ENCODE measurements at regions not wholly inside any gene's neighbourhood (a gene's known extent, or its start where the extent isn't known, plus 50 kb on each side); places are given as distances from the start of the nearest gene placed in this dataset.

- DNase-seq, result no peak
These were observed 500.3 kb upstream of the C1orf87 start for GRCh38 chr1:60573726-60574409.

- no peak for DNase-seq
These were observed 499.6 kb upstream of the C1orf87 start for GRCh38 chr1:60573121-60573520.

- no peak for DNase-seq
These were observed 498.8 kb upstream of the C1orf87 start for GRCh38 chr1:60572378-60572777.

- DNase-seq, result no peak
These were observed 498.2 kb upstream of the C1orf87 start for GRCh38 chr1:60571811-60572210.

GRCh38 chr1:60569189-60569588 lies 495.6 kb upstream of the C1orf87 start:
- no peak for DNase-seq

- no peak for DNase-seq
These were observed 493.7 kb upstream of the C1orf87 start for GRCh38 chr1:60567256-60567655.

- no peak for DNase-seq
These were observed 491.6 kb upstream of the C1orf87 start for GRCh38 chr1:60564916-60565750.

GRCh38 chr1:60563777-60564535 lies 490.4 kb upstream of the C1orf87 start:
- DNase-seq, result no peak

GRCh38 chr1:60562740-60563139 lies 489.2 kb upstream of the C1orf87 start:
- no peak for DNase-seq

GRCh38 chr1:60560701-60561100 lies 487.1 kb upstream of the C1orf87 start:
- no peak for DNase-seq

GRCh38 chr1:60558236-60558635 lies 484.7 kb upstream of the C1orf87 start:
- DNase-seq, result no peak

GRCh38 chr1:60553730-60554129 lies 480.2 kb upstream of the C1orf87 start:
- no peak for DNase-seq

GRCh38 chr1:60547821-60548220 lies 474.3 kb upstream of the C1orf87 start:
- DNase-seq, result no peak

GRCh38 chr1:60541831-60542532 lies 468.4 kb upstream of the C1orf87 start:
- no peak for DNase-seq

GRCh38 chr1:60540141-60540540 lies 466.6 kb upstream of the C1orf87 start:
- DNase-seq, result no peak

- no peak for DNase-seq
These were observed 462.1 kb upstream of the C1orf87 start for GRCh38 chr1:60535713-60536112.

GRCh38 chr1:60527567-60527966 lies 454.0 kb upstream of the C1orf87 start:
- no peak for DNase-seq

GRCh38 chr1:60516996-60517395 lies 443.4 kb upstream of the C1orf87 start:
- no peak for DNase-seq

- no peak for DNase-seq
These were observed 436.6 kb upstream of the C1orf87 start for GRCh38 chr1:60510162-60510561.

GRCh38 chr1:60504206-60504840 lies 430.8 kb upstream of the C1orf87 start:
- DNase-seq, result no peak

- no peak for DNase-seq
These were observed 429.8 kb upstream of the C1orf87 start for GRCh38 chr1:60503266-60503925.

- no peak for DNase-seq
These were observed 428.9 kb upstream of the C1orf87 start for GRCh38 chr1:60502506-60502905.
